ENCODE measurements at regions not wholly inside any gene's neighbourhood (a gene's known extent, or its start where the extent isn't known, plus 50 kb on each side); places are given as distances from the start of the nearest gene placed in this dataset.

- TF ChIP-seq SMC3 (IDR thresholded peaks at IDR 0.05; ENCODE audit: low read depth, low read length) (no peak), CTCF (IDR thresholded peaks at IDR 0.05) (no peak), YY1 (IDR thresholded peaks at IDR 0.05; ENCODE audit: low read depth) (no peak), POLR2AphosphoS5 (IDR thresholded peaks at IDR 0.05; ENCODE audit: low read depth, low read length) (no peak)
- TF ChIP-seq, protein P1, sequence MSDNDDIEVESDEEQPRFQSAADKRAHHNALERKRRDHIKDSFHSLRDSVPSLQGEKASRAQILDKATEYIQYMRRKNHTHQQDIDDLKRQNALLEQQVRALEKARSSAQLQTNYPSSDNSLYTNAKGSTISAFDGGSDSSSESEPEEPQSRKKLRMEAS (IDR thresholded peaks at IDR 0.05; ENCODE audit: low read depth) = no peak
- TF ChIP-seq, protein P2, sequence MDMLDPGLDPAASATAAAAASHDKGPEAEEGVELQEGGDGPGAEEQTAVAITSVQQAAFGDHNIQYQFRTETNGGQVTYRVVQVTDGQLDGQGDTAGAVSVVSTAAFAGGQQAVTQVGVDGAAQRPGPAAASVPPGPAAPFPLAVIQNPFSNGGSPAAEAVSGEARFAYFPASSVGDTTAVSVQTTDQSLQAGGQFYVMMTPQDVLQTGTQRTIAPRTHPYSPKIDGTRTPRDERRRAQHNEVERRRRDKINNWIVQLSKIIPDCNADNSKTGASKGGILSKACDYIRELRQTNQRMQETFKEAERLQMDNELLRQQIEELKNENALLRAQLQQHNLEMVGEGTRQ (IDR thresholded peaks at IDR 0.05; ENCODE audit: borderline replicate concordance, low read depth, low read length) = no peak
Observed at GRCh38 chr2:180413336-180413735, 406.2 kb upstream of the CWC22 start.

Data from SK-N-SH (cell line).